ENCODE measurements at regions not wholly inside any gene's neighbourhood (a gene's known extent, or its start where the extent isn't known, plus 50 kb on each side); places are given as distances from the start of the nearest gene placed in this dataset.

DNA sequence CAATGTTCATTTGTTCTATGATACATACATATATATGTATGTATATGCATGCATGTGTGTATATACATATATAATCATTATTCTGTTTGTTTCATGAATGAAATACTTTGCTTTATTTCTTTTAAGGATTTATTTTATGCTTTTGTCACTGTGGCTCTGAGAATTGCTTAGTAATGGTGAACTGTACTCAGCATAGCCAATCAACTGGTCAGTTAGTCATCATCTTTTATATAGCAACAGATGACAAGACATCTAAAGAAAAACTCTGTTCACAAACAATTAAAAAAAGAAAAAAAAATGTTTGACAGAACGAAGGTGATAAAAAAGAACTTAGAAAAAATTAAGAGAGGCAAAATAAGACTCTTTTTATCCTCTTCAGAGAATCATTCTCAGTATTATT, 1440.3 kb downstream of the PCDH9 start:
- TF ChIP-seq POLR2AphosphoS5 (IDR thresholded peaks at IDR 0.05), result no peak
- TF ChIP-seq, protein P1, sequence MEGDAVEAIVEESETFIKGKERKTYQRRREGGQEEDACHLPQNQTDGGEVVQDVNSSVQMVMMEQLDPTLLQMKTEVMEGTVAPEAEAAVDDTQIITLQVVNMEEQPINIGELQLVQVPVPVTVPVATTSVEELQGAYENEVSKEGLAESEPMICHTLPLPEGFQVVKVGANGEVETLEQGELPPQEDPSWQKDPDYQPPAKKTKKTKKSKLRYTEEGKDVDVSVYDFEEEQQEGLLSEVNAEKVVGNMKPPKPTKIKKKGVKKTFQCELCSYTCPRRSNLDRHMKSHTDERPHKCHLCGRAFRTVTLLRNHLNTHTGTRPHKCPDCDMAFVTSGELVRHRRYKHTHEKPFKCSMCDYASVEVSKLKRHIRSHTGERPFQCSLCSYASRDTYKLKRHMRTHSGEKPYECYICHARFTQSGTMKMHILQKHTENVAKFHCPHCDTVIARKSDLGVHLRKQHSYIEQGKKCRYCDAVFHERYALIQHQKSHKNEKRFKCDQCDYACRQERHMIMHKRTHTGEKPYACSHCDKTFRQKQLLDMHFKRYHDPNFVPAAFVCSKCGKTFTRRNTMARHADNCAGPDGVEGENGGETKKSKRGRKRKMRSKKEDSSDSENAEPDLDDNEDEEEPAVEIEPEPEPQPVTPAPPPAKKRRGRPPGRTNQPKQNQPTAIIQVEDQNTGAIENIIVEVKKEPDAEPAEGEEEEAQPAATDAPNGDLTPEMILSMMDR (IDR thresholded peaks at IDR 0.05), result no peak

Measured in suprapubic skin (tissue), 3 donors.